ENCODE measurements at regions not wholly inside any gene's neighbourhood (a gene's known extent, or its start where the extent isn't known, plus 50 kb on each side); places are given as distances from the start of the nearest gene placed in this dataset.
A peak's percentile ranks its signal among the peaks of the same experiment; 100 is the strongest.
"Not testable (repeated sequence)": the region's sequence is repeated elsewhere in the genome, so short reads cannot be mapped to it uniquely, and the experiment has no call there.

GRCh38 chr21:14040386-14040785 is 170.4 kb downstream of the LIPI start:
- H3K9me3 ChIP-seq (ENCODE audit: low read length), result no peaks in the 10 kb centered on the region
- no peak overlapping the region for H2AFZ ChIP-seq (ENCODE audit: low read length)

GRCh38 chr21:14028619-14029018 is 182.1 kb downstream of the LIPI start:
- not testable (repeated sequence) for H3K9me2 ChIP-seq (ENCODE audit: low read depth, low read length); H3K9me3 ChIP-seq (ENCODE audit: low read length); H2AFZ ChIP-seq (ENCODE audit: low read length); H3K36me3 ChIP-seq (ENCODE audit: insufficient read depth, low read length); H4K20me1 ChIP-seq (ENCODE audit: insufficient read depth, low read length); H3F3A ChIP-seq (ENCODE audit: insufficient read depth, low read length); H3K79me2 ChIP-seq (ENCODE audit: insufficient read depth, low read length); H3K27me3 ChIP-seq (ENCODE audit: insufficient read depth, low read length); H3K27ac ChIP-seq (ENCODE audit: low read depth, low read length, poor library complexity, severe bottlenecking)
- peak overlapping the region; percentile 73 for H3K4me2 ChIP-seq (ENCODE audit: low read length)
- peak overlapping the region; percentile 83 for H3K4me3 ChIP-seq (ENCODE audit: low read depth, low read length, poor library complexity, severe bottlenecking)
- peak overlapping the region; percentile 78 for H3K9ac ChIP-seq (ENCODE audit: low read length)
- peaks cover 15% of the 10 kb centered on the region for H3K4me1 ChIP-seq (ENCODE audit: insufficient read depth, low read length, severe bottlenecking)

More at GRCh38 chr21:14040386-14040785, 170.4 kb downstream of the LIPI start:
- H3K4me3 ChIP-seq (ENCODE audit: low read depth, low read length, poor library complexity, severe bottlenecking), result no peak overlapping the region
- H3K27me3 ChIP-seq (ENCODE audit: insufficient read depth, low read length), result no peaks in the 10 kb centered on the region
- H4K20me1 ChIP-seq (ENCODE audit: insufficient read depth, low read length), result no peaks in the 10 kb centered on the region
- no peaks in the 10 kb centered on the region for H3F3A ChIP-seq (ENCODE audit: insufficient read depth, low read length)
- H3K4me1 ChIP-seq (ENCODE audit: insufficient read depth, low read length, severe bottlenecking), result no peaks in the 10 kb centered on the region
- H3K9me2 ChIP-seq (ENCODE audit: low read depth, low read length), result no peaks in the 10 kb centered on the region
- no peaks in the 10 kb centered on the region for H3K36me3 ChIP-seq (ENCODE audit: insufficient read depth, low read length)
- H3K9ac ChIP-seq (ENCODE audit: low read length), result no peak overlapping the region
- TF ChIP-seq EZH2 (IDR thresholded peaks at IDR 0.05; ENCODE audit: borderline replicate concordance, low read length) (no peak), CTCF (IDR thresholded peaks at IDR 0.05; ENCODE audit: low read length) (no peak)
- H3K27ac ChIP-seq (ENCODE audit: low read depth, low read length, poor library complexity, severe bottlenecking), result no peak overlapping the region
- H3K4me2 ChIP-seq (ENCODE audit: low read length), result no peak overlapping the region
- H3K79me2 ChIP-seq (ENCODE audit: insufficient read depth, low read length), result peaks cover 19% of the 10 kb centered on the region

GRCh38 chr21:14027235-14027869 is 183.4 kb downstream of the LIPI start:
- H3K27ac ChIP-seq (ENCODE audit: low read depth, low read length, poor library complexity, severe bottlenecking), result not testable (repeated sequence)

GRCh38 chr21:14020108-14020507 is 190.6 kb downstream of the LIPI start:
- H3K4me1 ChIP-seq (ENCODE audit: insufficient read depth, low read length, severe bottlenecking); H2AFZ ChIP-seq (ENCODE audit: low read length); H3K9me3 ChIP-seq (ENCODE audit: low read length); H3K79me2 ChIP-seq (ENCODE audit: insufficient read depth, low read length); H3K9me2 ChIP-seq (ENCODE audit: low read depth, low read length); H3F3A ChIP-seq (ENCODE audit: insufficient read depth, low read length); H4K20me1 ChIP-seq (ENCODE audit: insufficient read depth, low read length); H3K27ac ChIP-seq (ENCODE audit: low read depth, low read length, poor library complexity, severe bottlenecking); H3K4me3 ChIP-seq (ENCODE audit: low read depth, low read length, poor library complexity, severe bottlenecking); H3K27me3 ChIP-seq (ENCODE audit: insufficient read depth, low read length); H3K4me2 ChIP-seq (ENCODE audit: low read length); H3K9ac ChIP-seq (ENCODE audit: low read length); H3K36me3 ChIP-seq (ENCODE audit: insufficient read depth, low read length): not testable (repeated sequence)

More at GRCh38 chr21:14027235-14027869, 183.4 kb downstream of the LIPI start:
- H3F3A ChIP-seq (ENCODE audit: insufficient read depth, low read length); H3K79me2 ChIP-seq (ENCODE audit: insufficient read depth, low read length); H4K20me1 ChIP-seq (ENCODE audit: insufficient read depth, low read length); H3K36me3 ChIP-seq (ENCODE audit: insufficient read depth, low read length); H3K27me3 ChIP-seq (ENCODE audit: insufficient read depth, low read length); H3K9me2 ChIP-seq (ENCODE audit: low read depth, low read length); H3K9me3 ChIP-seq (ENCODE audit: low read length); H2AFZ ChIP-seq (ENCODE audit: low read length): not testable (repeated sequence)
- Histone ChIP-seq H3K9ac (ENCODE audit: low read length) (peak overlapping the region; percentile 78), H3K4me2 (ENCODE audit: low read length) (peak overlapping the region; percentile 73), H3K4me3 (ENCODE audit: low read depth, low read length, poor library complexity, severe bottlenecking) (peak overlapping the region; percentile 83), H3K4me1 (ENCODE audit: insufficient read depth, low read length, severe bottlenecking) (peaks cover 15% of the 10 kb centered on the region)

GRCh38 chr21:14015841-14016240 is 194.9 kb downstream of the LIPI start:
- not testable (repeated sequence) for H3K79me2 ChIP-seq (ENCODE audit: insufficient read depth, low read length); H2AFZ ChIP-seq (ENCODE audit: low read length); H3K27ac ChIP-seq (ENCODE audit: low read depth, low read length, poor library complexity, severe bottlenecking); H3F3A ChIP-seq (ENCODE audit: insufficient read depth, low read length); H3K4me3 ChIP-seq (ENCODE audit: low read depth, low read length, poor library complexity, severe bottlenecking); H3K36me3 ChIP-seq (ENCODE audit: insufficient read depth, low read length); H3K9me2 ChIP-seq (ENCODE audit: low read depth, low read length); H3K9me3 ChIP-seq (ENCODE audit: low read length); H3K4me1 ChIP-seq (ENCODE audit: insufficient read depth, low read length, severe bottlenecking); H3K4me2 ChIP-seq (ENCODE audit: low read length); H4K20me1 ChIP-seq (ENCODE audit: insufficient read depth, low read length); H3K9ac ChIP-seq (ENCODE audit: low read length); H3K27me3 ChIP-seq (ENCODE audit: insufficient read depth, low read length)

GRCh38 chr21:14013623-14014498 is 196.9 kb downstream of the LIPI start:
- not testable (repeated sequence) for H3K9ac ChIP-seq (ENCODE audit: low read length); H3K9me3 ChIP-seq (ENCODE audit: low read length); H4K20me1 ChIP-seq (ENCODE audit: insufficient read depth, low read length); H3K36me3 ChIP-seq (ENCODE audit: insufficient read depth, low read length); H2AFZ ChIP-seq (ENCODE audit: low read length); H3K9me2 ChIP-seq (ENCODE audit: low read depth, low read length); H3K27me3 ChIP-seq (ENCODE audit: insufficient read depth, low read length); H3K4me2 ChIP-seq (ENCODE audit: low read length); H3K4me1 ChIP-seq (ENCODE audit: insufficient read depth, low read length, severe bottlenecking); H3F3A ChIP-seq (ENCODE audit: insufficient read depth, low read length); H3K27ac ChIP-seq (ENCODE audit: low read depth, low read length, poor library complexity, severe bottlenecking); H3K79me2 ChIP-seq (ENCODE audit: insufficient read depth, low read length); H3K4me3 ChIP-seq (ENCODE audit: low read depth, low read length, poor library complexity, severe bottlenecking)

Measured in OCI-LY1 (cell line).